Nephron (organoid): ENCODE measurements at regions not wholly inside any gene's neighbourhood (a gene's known extent, or its start where the extent isn't known, plus 50 kb on each side); places are given as distances from the start of the nearest gene placed in this dataset.

Experiments
- H3K27ac Mint-ChIP-seq, 3 experiments: 2 replicates each; pipeline ENCODE4 v1.8.0; 2020; ENCODE audit warnings: mixed read lengths in 3 of 3, mild to moderate bottlenecking in 2 of 3, moderate library complexity in 1 of 3
- H3K27me3 Mint-ChIP-seq: 2 replicates; pipeline ENCODE4 v1.8.0; 2021; ENCODE audit warnings: low read depth, mild to moderate bottlenecking, moderate library complexity, mixed read lengths
- H3K36me3 Mint-ChIP-seq: 2 replicates; pipeline ENCODE4 v1.8.0; 2020; ENCODE audit warnings: low read depth, mixed read lengths
- H3K4me1 Mint-ChIP-seq: 2 replicates; pipeline ENCODE4 v1.8.0; 2020; ENCODE audit warnings: mixed read lengths
- H3K4me3 Mint-ChIP-seq, 3 experiments: 2 replicates each; pipeline ENCODE4 v1.8.0; 2020; ENCODE audit warnings: mild to moderate bottlenecking in 3 of 3, mixed read lengths in 3 of 3, moderate library complexity in 2 of 3
- H3K9me3 Mint-ChIP-seq: 2 replicates; pipeline ENCODE4 v1.8.0; 2020; ENCODE audit warnings: mixed read lengths
- CTCF ChIP-seq, 3 experiments: fragments of 200-600 bp; sonication (generic); IDR thresholded peaks; one replicate each; pipeline ENCODE4 v1.5.0; 2021; ENCODE audit warnings: antibody characterized with exemption in 3 of 3; ENCODE audit not compliant: unreplicated experiment in 3 of 3

- Mint-ChIP-seq H3K27me3 (no peaks in the 10 kb centered on the region), H3K4me3 (no peak overlapping the region), H3K27ac (no peak overlapping the region), H3K36me3 (no peaks in the 10 kb centered on the region), H3K4me1 (peaks cover 6% of the 10 kb centered on the region), H3K9me3 (no peaks in the 10 kb centered on the region)
- no peak for TF ChIP-seq CTCF (IDR thresholded peaks at IDR 0.05; ENCODE audit: unreplicated experiment in 3 of 3)
These were observed 50.6 kb downstream of the SLIT2 start for GRCh38 chr4:20302336-20302735.

- Mint-ChIP-seq H3K27me3 (no peaks in the 10 kb centered on the region), H3K4me1 (no peaks in the 10 kb centered on the region), H3K4me3 (no peak overlapping the region), H3K27ac (no peak overlapping the region), H3K9me3 (no peaks in the 10 kb centered on the region), H3K36me3 (peaks cover 6% of the 10 kb centered on the region)
- peak in 1 of 3 experiments; percentile 31 for TF ChIP-seq CTCF (IDR thresholded peaks at IDR 0.05; ENCODE audit: unreplicated experiment in 3 of 3)
These were observed 54.3 kb downstream of the SLIT2 start for GRCh38 chr4:20305976-20306375.

GRCh38 chr4:20311856-20312255 is 60.2 kb downstream of the SLIT2 start:
- no peaks in the 10 kb centered on the region for H3K27me3 Mint-ChIP-seq
- no peaks in the 10 kb centered on the region for H3K9me3 Mint-ChIP-seq
- peaks cover 14% of the 10 kb centered on the region for H3K36me3 Mint-ChIP-seq
- peaks cover 5% of the 10 kb centered on the region for H3K4me1 Mint-ChIP-seq
- no peak for TF ChIP-seq CTCF (IDR thresholded peaks at IDR 0.05; ENCODE audit: unreplicated experiment in 3 of 3)
- no peak overlapping the region for H3K4me3 Mint-ChIP-seq
- no peak overlapping the region for H3K27ac Mint-ChIP-seq

- Mint-ChIP-seq H3K27me3 (no peaks in the 10 kb centered on the region), H3K9me3 (no peaks in the 10 kb centered on the region), H3K4me3 (no peak overlapping the region), H3K4me1 (peaks cover 14% of the 10 kb centered on the region), H3K36me3 (peaks cover 14% of the 10 kb centered on the region), H3K27ac (no peak overlapping the region)
- peak in 2 of 3 experiments; percentile 20 to 40 for TF ChIP-seq CTCF (IDR thresholded peaks at IDR 0.05; ENCODE audit: unreplicated experiment in 3 of 3)
These were observed 61.7 kb downstream of the SLIT2 start for GRCh38 chr4:20313237-20314030.

GRCh38 chr4:20317424-20317985 is 65.8 kb downstream of the SLIT2 start:
- no peaks in the 10 kb centered on the region for H3K27me3 Mint-ChIP-seq

More at GRCh38 chr4:20317424-20317985, 65.8 kb downstream of the SLIT2 start:
- peak overlapping the region; percentile 57 to 72 (median 59) for H3K27ac Mint-ChIP-seq
- no peak for TF ChIP-seq CTCF (IDR thresholded peaks at IDR 0.05; ENCODE audit: unreplicated experiment in 3 of 3)
- H3K4me3 Mint-ChIP-seq = no peak overlapping the region
- peaks cover 4% of the 10 kb centered on the region for H3K36me3 Mint-ChIP-seq
- no peaks in the 10 kb centered on the region for H3K9me3 Mint-ChIP-seq
- H3K4me1 Mint-ChIP-seq = peaks cover 28% of the 10 kb centered on the region
